ENCODE measurements at regions not wholly inside any gene's neighbourhood (a gene's known extent, or its start where the extent isn't known, plus 50 kb on each side); places are given as distances from the start of the nearest gene placed in this dataset.

DNA sequence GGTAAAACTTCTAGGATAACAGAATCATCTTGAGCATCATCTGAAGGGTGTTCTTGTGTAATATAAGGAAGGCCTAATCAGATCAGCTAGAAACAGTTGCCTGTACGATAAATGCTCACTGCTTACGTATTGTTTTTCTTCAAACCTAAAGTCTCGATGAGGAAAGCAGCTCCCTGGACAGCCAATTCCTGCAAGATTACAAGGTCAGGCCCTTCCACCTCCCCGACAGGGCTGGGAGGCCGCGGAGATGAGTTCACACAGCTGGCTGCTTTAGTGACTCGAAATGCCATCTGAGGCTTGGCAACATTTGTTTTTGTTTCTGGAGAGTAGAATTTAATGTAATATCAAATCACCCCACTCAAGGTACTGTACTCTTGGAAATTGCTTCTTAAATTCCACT is 95.1 kb upstream of the PFKP start:
- Mint-ChIP-seq H3K27ac (no peak overlapping the region), H3K4me1 (ENCODE audit: low read depth) (no peaks in the 10 kb centered on the region), H3K9me3 (ENCODE audit: low read depth) (no peaks in the 10 kb centered on the region), H3K27me3 (no peaks in the 10 kb centered on the region), H3K36me3 (ENCODE audit: insufficient read depth) (no peaks in the 10 kb centered on the region), H3K4me3 (ENCODE audit: low read depth) (no peak overlapping the region)
- TF ChIP-seq, protein P1, sequence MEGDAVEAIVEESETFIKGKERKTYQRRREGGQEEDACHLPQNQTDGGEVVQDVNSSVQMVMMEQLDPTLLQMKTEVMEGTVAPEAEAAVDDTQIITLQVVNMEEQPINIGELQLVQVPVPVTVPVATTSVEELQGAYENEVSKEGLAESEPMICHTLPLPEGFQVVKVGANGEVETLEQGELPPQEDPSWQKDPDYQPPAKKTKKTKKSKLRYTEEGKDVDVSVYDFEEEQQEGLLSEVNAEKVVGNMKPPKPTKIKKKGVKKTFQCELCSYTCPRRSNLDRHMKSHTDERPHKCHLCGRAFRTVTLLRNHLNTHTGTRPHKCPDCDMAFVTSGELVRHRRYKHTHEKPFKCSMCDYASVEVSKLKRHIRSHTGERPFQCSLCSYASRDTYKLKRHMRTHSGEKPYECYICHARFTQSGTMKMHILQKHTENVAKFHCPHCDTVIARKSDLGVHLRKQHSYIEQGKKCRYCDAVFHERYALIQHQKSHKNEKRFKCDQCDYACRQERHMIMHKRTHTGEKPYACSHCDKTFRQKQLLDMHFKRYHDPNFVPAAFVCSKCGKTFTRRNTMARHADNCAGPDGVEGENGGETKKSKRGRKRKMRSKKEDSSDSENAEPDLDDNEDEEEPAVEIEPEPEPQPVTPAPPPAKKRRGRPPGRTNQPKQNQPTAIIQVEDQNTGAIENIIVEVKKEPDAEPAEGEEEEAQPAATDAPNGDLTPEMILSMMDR (IDR thresholded peaks at IDR 0.05; ENCODE audit: unreplicated experiment) = no peak
- no peak for DNase-seq (ENCODE audit: low spot score, unreplicated experiment)

DNA sequence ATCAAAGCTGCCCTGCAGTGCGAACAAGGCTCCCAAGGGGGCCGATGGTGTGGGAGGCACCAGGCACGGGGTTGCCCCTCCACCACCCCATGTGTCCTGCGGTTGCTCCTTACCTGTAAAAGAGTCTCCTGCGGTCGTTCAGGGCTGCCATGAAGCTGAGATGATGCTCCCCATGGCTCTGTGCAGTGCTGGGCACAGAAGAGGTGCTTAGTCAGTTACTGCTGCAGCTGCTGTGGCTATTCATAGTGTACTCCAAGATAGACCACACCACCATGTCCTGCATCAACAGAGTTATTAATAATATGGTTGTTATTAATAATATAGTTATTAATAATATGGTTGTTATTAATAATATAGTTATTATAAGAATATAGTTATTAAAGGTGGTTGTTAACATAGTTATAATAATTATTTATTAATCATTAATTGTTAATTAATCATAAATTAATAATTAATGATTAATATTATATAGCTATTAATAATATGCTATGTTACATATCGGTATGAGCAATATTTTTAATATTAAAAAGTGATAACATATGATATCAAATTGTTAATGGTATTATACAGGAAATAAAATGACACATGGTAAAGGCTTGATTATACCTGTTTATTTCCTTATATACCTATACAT is 97.0 kb upstream of the PFKP start:
- H3K27me3 Mint-ChIP-seq = peaks cover 5% of the 10 kb centered on the region
- H3K27ac Mint-ChIP-seq = no peak overlapping the region
- H3K36me3 Mint-ChIP-seq (ENCODE audit: insufficient read depth) = no peaks in the 10 kb centered on the region
- H3K4me1 Mint-ChIP-seq (ENCODE audit: low read depth) = no peaks in the 10 kb centered on the region
- no peak for DNase-seq (ENCODE audit: low spot score, unreplicated experiment)
- no peak overlapping the region for H3K4me3 Mint-ChIP-seq (ENCODE audit: low read depth)
- no peaks in the 10 kb centered on the region for H3K9me3 Mint-ChIP-seq (ENCODE audit: low read depth)
- TF ChIP-seq, protein P1 (IDR thresholded peaks at IDR 0.05; ENCODE audit: unreplicated experiment) = no peak

DNA sequence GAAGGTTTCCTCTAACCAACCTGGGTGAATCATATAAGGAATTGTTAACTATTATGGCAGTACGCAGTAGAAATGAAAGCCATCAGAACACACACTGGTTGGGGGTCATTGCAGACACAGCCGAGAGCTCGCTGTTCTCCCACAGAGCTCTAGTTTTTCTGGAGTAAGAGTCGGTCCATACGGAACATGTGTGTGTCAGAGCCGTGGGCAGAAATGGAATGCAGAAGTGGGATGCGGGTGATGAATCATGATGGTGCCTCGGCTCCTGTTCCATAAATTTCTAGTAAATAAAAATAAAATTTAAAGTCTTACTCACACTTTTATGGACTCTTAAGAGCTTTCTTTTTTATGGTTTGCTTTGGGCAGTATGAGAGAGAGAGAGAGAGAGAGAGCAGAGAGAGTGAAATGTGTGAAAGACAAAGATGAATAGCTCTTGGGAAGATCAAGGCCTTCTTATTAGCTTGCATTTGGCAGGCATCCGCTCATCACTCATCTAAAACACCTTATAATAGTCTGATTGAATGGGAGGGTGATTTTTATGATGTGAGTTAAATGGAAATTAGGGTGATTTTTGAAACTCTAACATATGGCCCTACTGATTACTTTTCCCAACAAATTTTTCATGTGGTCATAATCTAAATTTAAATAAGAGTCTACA is 98.8 kb upstream of the PFKP start:
- no peaks in the 10 kb centered on the region for H3K36me3 Mint-ChIP-seq (ENCODE audit: insufficient read depth)
- no peaks in the 10 kb centered on the region for H3K4me1 Mint-ChIP-seq (ENCODE audit: low read depth)
- no peak overlapping the region for H3K27ac Mint-ChIP-seq
- peaks cover 3% of the 10 kb centered on the region for H3K9me3 Mint-ChIP-seq (ENCODE audit: low read depth)
- no peak for DNase-seq (ENCODE audit: low spot score, unreplicated experiment)
- H3K4me3 Mint-ChIP-seq (ENCODE audit: low read depth) = no peak overlapping the region
- TF ChIP-seq, protein P1 (IDR thresholded peaks at IDR 0.05; ENCODE audit: unreplicated experiment) = no peak
- peaks cover 8% of the 10 kb centered on the region for H3K27me3 Mint-ChIP-seq

DNA sequence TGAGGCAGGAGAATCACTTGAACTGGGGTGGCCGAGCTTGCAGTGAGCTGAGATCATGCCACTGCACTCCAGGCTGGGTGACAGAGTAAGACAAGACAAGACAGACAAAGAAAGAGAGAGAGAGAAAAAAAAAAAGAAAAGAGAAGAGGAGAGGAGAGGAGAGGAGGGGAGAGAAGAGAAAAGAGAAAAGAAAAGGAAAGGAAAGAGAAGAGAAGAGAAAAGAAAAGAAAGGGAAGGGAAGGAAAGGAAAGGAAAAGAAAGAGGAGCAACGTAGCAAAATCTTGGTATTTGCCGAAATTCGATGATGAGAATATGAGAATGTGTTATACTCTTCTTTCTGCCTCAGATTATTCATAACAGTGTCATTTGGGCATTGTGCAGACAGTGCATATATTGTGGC is 101.2 kb upstream of the PFKP start:
- H3K4me3 Mint-ChIP-seq (ENCODE audit: low read depth) = no peak overlapping the region
- no peak for DNase-seq (ENCODE audit: low spot score, unreplicated experiment)
- peaks cover 3% of the 10 kb centered on the region for H3K9me3 Mint-ChIP-seq (ENCODE audit: low read depth)
- no peak overlapping the region for H3K27ac Mint-ChIP-seq
- H3K36me3 Mint-ChIP-seq (ENCODE audit: insufficient read depth) = no peaks in the 10 kb centered on the region
- no peaks in the 10 kb centered on the region for H3K4me1 Mint-ChIP-seq (ENCODE audit: low read depth)
- peaks cover 8% of the 10 kb centered on the region for H3K27me3 Mint-ChIP-seq
- TF ChIP-seq, protein P1 (IDR thresholded peaks at IDR 0.05; ENCODE audit: unreplicated experiment) = no peak

DNA sequence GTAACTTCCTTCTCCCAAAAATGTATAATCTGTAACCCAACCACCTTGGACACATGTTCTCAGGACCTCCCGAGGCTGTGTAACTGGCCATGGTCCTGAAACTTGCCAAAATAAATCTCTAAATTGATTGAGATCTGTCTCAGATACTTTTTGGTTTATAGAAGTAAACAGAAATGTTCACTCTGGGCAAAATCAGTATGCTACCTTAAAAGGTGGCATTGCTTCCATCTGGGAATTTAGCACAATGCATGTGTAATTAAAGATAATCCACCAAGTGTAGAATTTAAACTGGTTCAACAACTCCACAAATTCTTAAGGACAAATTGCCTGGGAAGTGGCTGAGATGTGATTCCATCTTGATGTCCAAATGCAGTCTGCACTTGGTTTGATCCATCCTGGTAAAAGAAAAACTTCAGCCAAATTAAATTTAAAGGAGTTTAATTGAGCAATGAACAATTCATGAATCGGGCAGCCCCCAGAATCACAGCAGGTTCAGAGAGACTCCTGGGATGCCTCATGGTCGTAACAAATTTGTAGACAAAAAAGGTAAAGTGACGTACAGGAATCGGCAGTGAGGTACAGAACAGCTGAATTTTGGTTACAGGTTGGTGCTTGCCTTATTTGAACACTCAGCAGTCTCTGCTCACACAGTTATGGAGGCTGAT is 102.6 kb upstream of the PFKP start:
- TF ChIP-seq, protein P1 (IDR thresholded peaks at IDR 0.05; ENCODE audit: unreplicated experiment) = no peak

More for the DNA sequence above, 102.6 kb upstream of the PFKP start:
- Mint-ChIP-seq H3K4me1 (ENCODE audit: low read depth) (no peaks in the 10 kb centered on the region), H3K27ac (no peak overlapping the region), H3K9me3 (ENCODE audit: low read depth) (peaks cover 3% of the 10 kb centered on the region), H3K4me3 (ENCODE audit: low read depth) (no peak overlapping the region), H3K36me3 (ENCODE audit: insufficient read depth) (no peaks in the 10 kb centered on the region), H3K27me3 (peaks cover 8% of the 10 kb centered on the region)
- DNase-seq (ENCODE audit: low spot score, unreplicated experiment) = no peak
